H9 (cell line): ENCODE measurements at regions not wholly inside any gene's neighbourhood (a gene's known extent, or its start where the extent isn't known, plus 50 kb on each side); places are given as distances from the start of the nearest gene placed in this dataset.

ENCODE experiments used
- DNase-seq: peaks from one replicate; pipeline ENCODE4 v3.0.0-alpha.2; 2017
- H2AFZ ChIP-seq: one replicate; pipeline ENCODE4 v1.6.1; 2013; ENCODE audit warnings: mild to moderate bottlenecking, low read length, control low read depth, moderate library complexity
- H2AK5ac ChIP-seq: 2 replicates; pipeline ENCODE4 v1.6.1; 2013; ENCODE audit warnings: low read length, control low read depth, mixed read lengths; ENCODE audit not compliant: insufficient read length
- H2BK120ac ChIP-seq: one replicate; pipeline ENCODE4 v1.6.1; 2013; ENCODE audit warnings: low read depth, mild to moderate bottlenecking, low read length, control low read depth, inconsistent platforms; ENCODE audit not compliant: poor library complexity, severe bottlenecking
- H2BK12ac ChIP-seq: 2 replicates; pipeline ENCODE4 v1.6.1; 2013; ENCODE audit warnings: low read length, control low read depth, mixed read lengths, low read depth; ENCODE audit not compliant: insufficient read length
- H2BK15ac ChIP-seq: 2 replicates; pipeline ENCODE4 v1.6.1; 2013; ENCODE audit warnings: low read depth, low read length, control low read depth
- H2BK20ac ChIP-seq: one replicate; pipeline ENCODE4 v1.6.1; 2013; ENCODE audit warnings: low read depth, mild to moderate bottlenecking, low read length, control low read depth, inconsistent platforms; ENCODE audit not compliant: poor library complexity, severe bottlenecking
- H2BK5ac ChIP-seq: 2 replicates; pipeline ENCODE4 v1.6.1; 2013; ENCODE audit warnings: low read length, control low read depth, mixed read lengths; ENCODE audit not compliant: insufficient read length
- H3K14ac ChIP-seq: 2 replicates; pipeline ENCODE4 v1.6.1; 2013; ENCODE audit warnings: low read length, control low read depth; ENCODE audit not compliant: insufficient read depth
- H3K18ac ChIP-seq: 2 replicates; pipeline ENCODE4 v1.6.1; 2013; ENCODE audit warnings: low read depth, mild to moderate bottlenecking, mixed read lengths, low read length, control low read depth; ENCODE audit not compliant: insufficient read length
- H3K23ac ChIP-seq: 2 replicates; pipeline ENCODE4 v1.6.1; 2013; ENCODE audit warnings: low read length, control low read depth, mixed read lengths, low read depth; ENCODE audit not compliant: insufficient read length
- H3K23me2 ChIP-seq: 2 replicates; pipeline ENCODE4 v1.6.1; 2013; ENCODE audit warnings: low read depth, mild to moderate bottlenecking, mixed read lengths, low read length, control low read depth; ENCODE audit not compliant: insufficient read length, poor library complexity, severe bottlenecking
- H3K27ac ChIP-seq: 2 replicates; pipeline ENCODE4 v1.5.1; 2013; ENCODE audit warnings: low read length, control low read depth, mixed read lengths, low read depth; ENCODE audit not compliant: insufficient read length
- H3K27me3 ChIP-seq: 2 replicates; pipeline ENCODE4 v1.6.1; 2013; ENCODE audit warnings: low read length, control low read depth, inconsistent platforms; ENCODE audit not compliant: insufficient read depth
- H3K4ac ChIP-seq: 2 replicates; pipeline ENCODE4 v1.6.1; 2013; ENCODE audit warnings: low read depth, mild to moderate bottlenecking, control low read depth, inconsistent platforms, low read length, moderate library complexity
- H3K4me1 ChIP-seq: 2 replicates; pipeline ENCODE4 v1.6.1; 2013; ENCODE audit warnings: low read length, control low read depth, inconsistent platforms; ENCODE audit not compliant: insufficient read depth
- H3K4me2 ChIP-seq: 2 replicates; pipeline ENCODE4 v1.6.1; 2013; ENCODE audit warnings: low read length, control low read depth, mixed read lengths; ENCODE audit not compliant: insufficient read length, insufficient read depth
- H3K56ac ChIP-seq: 2 replicates; pipeline ENCODE4 v1.6.1; 2013; ENCODE audit warnings: low read depth, mild to moderate bottlenecking, mixed read lengths, low read length, control low read depth; ENCODE audit not compliant: insufficient read length
- H3K79me1 ChIP-seq: 2 replicates; pipeline ENCODE4 v1.6.1; 2013; ENCODE audit warnings: low read depth, mild to moderate bottlenecking, moderate library complexity, low read length, control low read depth, inconsistent platforms; ENCODE audit not compliant: insufficient read depth, poor library complexity, severe bottlenecking
- H3K79me2 ChIP-seq: 2 replicates; pipeline ENCODE4 v1.6.1; 2013; ENCODE audit warnings: low read length, control low read depth, inconsistent platforms; ENCODE audit not compliant: insufficient read depth
- H3K9ac ChIP-seq: 2 replicates; pipeline ENCODE4 v1.6.1; 2013; ENCODE audit warnings: low read length, control low read depth, mixed read lengths; ENCODE audit not compliant: insufficient read length; ENCODE audit errors: extremely low read depth
- H3K9me3 ChIP-seq: one replicate; pipeline ENCODE4 v1.6.1; 2013; ENCODE audit warnings: low read depth, low read length, inconsistent platforms; ENCODE audit not compliant: control insufficient read depth
- H3T11ph ChIP-seq: one replicate; pipeline ENCODE4 v1.6.1; 2013; ENCODE audit warnings: mild to moderate bottlenecking, low read length, control low read depth, inconsistent platforms
- H4K20me1 ChIP-seq: one replicate; pipeline ENCODE4 v1.6.1; 2013; ENCODE audit not compliant: control insufficient read depth, insufficient read length, insufficient read depth
- H4K5ac ChIP-seq: 2 replicates; pipeline ENCODE4 v1.6.1; 2013; ENCODE audit warnings: low read depth, mild to moderate bottlenecking, mixed read lengths, low read length, control low read depth; ENCODE audit not compliant: insufficient read length
- H4K8ac ChIP-seq: replicated peaks from 2 replicates; pipeline ENCODE4 v1.6.1; 2013; ENCODE audit warnings: low read length, control low read depth, mixed read lengths, low read depth; ENCODE audit not compliant: insufficient read length
- H4K91ac ChIP-seq: 2 replicates; pipeline ENCODE4 v1.6.1; 2013; ENCODE audit warnings: low read depth, mild to moderate bottlenecking, moderate library complexity, mixed read lengths, low read length, control low read depth; ENCODE audit not compliant: insufficient read length
- H3K27ac Mint-ChIP-seq, 3 experiments: 2 replicates in 2 of 3; 3 replicates in 1 of 3; pipeline ENCODE4 v1.8.0; 2020 to 2021; ENCODE audit warnings: mixed read lengths in 3 of 3, mild to moderate bottlenecking in 1 of 3, moderate library complexity in 1 of 3
- H3K27me3 Mint-ChIP-seq: 2 replicates; pipeline ENCODE4 v1.8.0; 2021; ENCODE audit warnings: low read depth, mild to moderate bottlenecking, moderate library complexity, mixed read lengths
- H3K36me3 Mint-ChIP-seq, 3 experiments: 2 replicates in 2 of 3; 3 replicates in 1 of 3; pipeline ENCODE4 v1.8.0; 2020 to 2021; ENCODE audit warnings: low read depth in 3 of 3, mixed read lengths in 3 of 3; ENCODE audit not compliant: insufficient read depth in 1 of 3
- H3K4me1 Mint-ChIP-seq, 2 experiments: 2 replicates each; pipeline ENCODE4 v1.8.0; 2020; ENCODE audit warnings: mixed read lengths in 2 of 2
- H3K4me3 Mint-ChIP-seq, 2 experiments: 2 replicates in 1 of 2; 3 replicates in 1 of 2; pipeline ENCODE4 v1.8.0; 2020 to 2021; ENCODE audit warnings: mild to moderate bottlenecking in 2 of 2, mixed read lengths in 2 of 2, moderate library complexity in 1 of 2
- H3K9me3 Mint-ChIP-seq, 2 experiments: 2 replicates in 1 of 2; 3 replicates in 1 of 2; pipeline ENCODE4 v1.8.0; 2020; ENCODE audit warnings: mild to moderate bottlenecking in 2 of 2, mixed read lengths in 2 of 2, moderate library complexity in 1 of 2
- CTCF ChIP-seq: fragments of 200-600 bp; sonication (generic); conservative IDR thresholded peaks from 3 replicates; pipeline ENCODE4 v1.8.0; 2021; ENCODE audit warnings: antibody characterized with exemption, mild to moderate bottlenecking
- WGBS: extraction: QIAGEN DNeasy Blood & Tissue Kit; methylation state at CpG from one replicate; pipeline ENCODE4 v1.1.7; 2013; ENCODE audit warnings: missing lambda C conversion rate, low lambda C conversion rate, mixed read lengths; ENCODE audit not compliant: insufficient read length; ENCODE audit errors: extremely low coverage; 5-methylcytosine and 5-hydroxymethylcytosine counted together

GRCh38 chr11:24124876-24125275, 372.0 kb upstream of the LUZP2 start:
- no peak overlapping the region for H3K14ac ChIP-seq
- no peak overlapping the region for H2BK20ac ChIP-seq
- Mint-ChIP-seq H3K27ac (no peak overlapping the region), H3K36me3 (no peaks in the 10 kb centered on the region), H3K27me3 (no peaks in the 10 kb centered on the region), H3K4me3 (no peak overlapping the region), H3K9me3 (no peaks in the 10 kb centered on the region), H3K4me1 (no peaks in the 10 kb centered on the region)
- no peak overlapping the region for H2BK12ac ChIP-seq
- no peak overlapping the region for H2BK120ac ChIP-seq
- H4K5ac ChIP-seq: no peak overlapping the region
- H3K4me1 ChIP-seq: no peaks in the 10 kb centered on the region
- H3K23me2 ChIP-seq: no peaks in the 10 kb centered on the region
- H3K56ac ChIP-seq: no peak overlapping the region
- no peak overlapping the region for H2BK5ac ChIP-seq
- H2AFZ ChIP-seq: no peak overlapping the region
- H3T11ph ChIP-seq: no peak overlapping the region
- H3K27ac ChIP-seq: no peak overlapping the region
- TF ChIP-seq CTCF: no peak
- no peaks in the 10 kb centered on the region for H3K9me3 ChIP-seq
- no peak overlapping the region for H4K91ac ChIP-seq
- no peak overlapping the region for H4K8ac ChIP-seq
- H3K23ac ChIP-seq: no peak overlapping the region
- H3K18ac ChIP-seq: no peak overlapping the region
- no peak overlapping the region for H3K4me2 ChIP-seq
- WGBS: no CpG with 5 or more reads among the region's 4 CpGs
- H3K79me2 ChIP-seq: no peaks in the 10 kb centered on the region
- DNase-seq: no peak
- H3K79me1 ChIP-seq: no peaks in the 10 kb centered on the region
- no peaks in the 10 kb centered on the region for H3K27me3 ChIP-seq
- H3K9ac ChIP-seq: no peak overlapping the region
- no peak overlapping the region for H2BK15ac ChIP-seq
- H2AK5ac ChIP-seq: no peak overlapping the region
- no peaks in the 10 kb centered on the region for H4K20me1 ChIP-seq
- no peak overlapping the region for H3K4ac ChIP-seq
